ENCODE measurements at regions not wholly inside any gene's neighbourhood (a gene's known extent, or its start where the extent isn't known, plus 50 kb on each side); places are given as distances from the start of the nearest gene placed in this dataset.

- Histone ChIP-seq H3K36me3 (ENCODE audit: insufficient read depth, low read length) (no peaks in the 10 kb centered on the region), H3K4me2 (ENCODE audit: insufficient read depth, low read length) (no peak overlapping the region), H3K27me3 (ENCODE audit: insufficient read depth, low read length, poor library complexity) (no peaks in the 10 kb centered on the region), H4K20me1 (ENCODE audit: insufficient read depth, low read length) (no peaks in the 10 kb centered on the region), H3K4me1 (ENCODE audit: insufficient read depth, low read length) (no peaks in the 10 kb centered on the region), H3K79me2 (ENCODE audit: insufficient read depth, low read length) (no peaks in the 10 kb centered on the region), H3K9ac (ENCODE audit: low read depth, low read length) (no peak overlapping the region), H3K4me3 (ENCODE audit: low read depth in 1 of 2, low read length in 2 of 2) (no peak overlapping the region), H3K27ac (ENCODE audit: low read length) (no peak overlapping the region), H2AFZ (ENCODE audit: low read depth, low read length) (no peak overlapping the region), H3K9me3 (ENCODE audit: insufficient read depth, low read length, severe bottlenecking) (peaks cover 15% of the 10 kb centered on the region)
- DNase-seq (no peak), ATAC-seq (ENCODE audit: insufficient read depth, low read depth) (no peak)
- TF ChIP-seq CTCF (IDR thresholded peaks at IDR 0.05; ENCODE audit: borderline replicate concordance, extremely low read depth, low read length, poor library complexity, severe bottlenecking) (no peak), EZH2 (IDR thresholded peaks at IDR 0.05; ENCODE audit: borderline replicate concordance, low read depth, low read length, severe bottlenecking) (no peak)
Observed at GRCh38 chr12:70151993-70152392, 91.2 kb upstream of the CNOT2 start.

GRCh38 chr12:70154087-70154638, 89.1 kb upstream of the CNOT2 start:
- H3K27me3 ChIP-seq (ENCODE audit: insufficient read depth, low read length, poor library complexity), result no peaks in the 10 kb centered on the region
- H2AFZ ChIP-seq (ENCODE audit: low read depth, low read length), result no peak overlapping the region
- H3K4me2 ChIP-seq (ENCODE audit: insufficient read depth, low read length), result no peak overlapping the region
- ATAC-seq (ENCODE audit: insufficient read depth, low read depth) (no peak; the same call in 2 of the 3 replicates), DNase-seq (no peak)
- no peak overlapping the region for H3K4me3 ChIP-seq (ENCODE audit: low read depth in 1 of 2, low read length in 2 of 2)
- no peaks in the 10 kb centered on the region for H3K79me2 ChIP-seq (ENCODE audit: insufficient read depth, low read length)
- no peak overlapping the region for H3K27ac ChIP-seq (ENCODE audit: low read length)
- no peaks in the 10 kb centered on the region for H4K20me1 ChIP-seq (ENCODE audit: insufficient read depth, low read length)
- H3K9ac ChIP-seq (ENCODE audit: low read depth, low read length), result no peak overlapping the region
- no peaks in the 10 kb centered on the region for H3K36me3 ChIP-seq (ENCODE audit: insufficient read depth, low read length)
- no peaks in the 10 kb centered on the region for H3K4me1 ChIP-seq (ENCODE audit: insufficient read depth, low read length)
- H3K9me3 ChIP-seq (ENCODE audit: insufficient read depth, low read length, severe bottlenecking), result peaks cover 16% of the 10 kb centered on the region
- no peak for TF ChIP-seq EZH2 (IDR thresholded peaks at IDR 0.05; ENCODE audit: borderline replicate concordance, low read depth, low read length, severe bottlenecking)
- no peak for TF ChIP-seq CTCF (IDR thresholded peaks at IDR 0.05; ENCODE audit: borderline replicate concordance, extremely low read depth, low read length, poor library complexity, severe bottlenecking)

- peaks cover 16% of the 10 kb centered on the region for H3K9me3 ChIP-seq (ENCODE audit: insufficient read depth, low read length, severe bottlenecking)
- no peaks in the 10 kb centered on the region for H4K20me1 ChIP-seq (ENCODE audit: insufficient read depth, low read length)
- H3K9ac ChIP-seq (ENCODE audit: low read depth, low read length), result no peak overlapping the region
- ATAC-seq (ENCODE audit: insufficient read depth, low read depth), result no peak
- DNase-seq, result no peak
- TF ChIP-seq EZH2 (IDR thresholded peaks at IDR 0.05; ENCODE audit: borderline replicate concordance, low read depth, low read length, severe bottlenecking) (no peak), CTCF (IDR thresholded peaks at IDR 0.05; ENCODE audit: borderline replicate concordance, extremely low read depth, low read length, poor library complexity, severe bottlenecking) (no peak)
- H3K4me2 ChIP-seq (ENCODE audit: insufficient read depth, low read length), result no peak overlapping the region
- H3K36me3 ChIP-seq (ENCODE audit: insufficient read depth, low read length), result no peaks in the 10 kb centered on the region
- H3K27ac ChIP-seq (ENCODE audit: low read length), result no peak overlapping the region
- H3K79me2 ChIP-seq (ENCODE audit: insufficient read depth, low read length), result no peaks in the 10 kb centered on the region
- no peak overlapping the region for H2AFZ ChIP-seq (ENCODE audit: low read depth, low read length)
- no peaks in the 10 kb centered on the region for H3K27me3 ChIP-seq (ENCODE audit: insufficient read depth, low read length, poor library complexity)
- H3K4me3 ChIP-seq (ENCODE audit: low read depth in 1 of 2, low read length in 2 of 2), result no peak overlapping the region
- H3K4me1 ChIP-seq (ENCODE audit: insufficient read depth, low read length), result no peaks in the 10 kb centered on the region
Observed at GRCh38 chr12:70154960-70155589, 88.2 kb upstream of the CNOT2 start.

Measured in DND-41 (cell line).